GM19240 (cell line): ENCODE measurements at regions not wholly inside any gene's neighbourhood (a gene's known extent, or its start where the extent isn't known, plus 50 kb on each side); places are given as distances from the start of the nearest gene placed in this dataset.
"Not testable (repeated sequence)": the region's sequence is repeated elsewhere in the genome, so short reads cannot be mapped to it uniquely, and the experiment has no call there.

Experiments used
- DNase-seq: peaks from one replicate; pipeline ENCODE4 v3.0.0; 2011; ENCODE audit warnings: low spot score; ENCODE audit not compliant: insufficient read length

DNA sequence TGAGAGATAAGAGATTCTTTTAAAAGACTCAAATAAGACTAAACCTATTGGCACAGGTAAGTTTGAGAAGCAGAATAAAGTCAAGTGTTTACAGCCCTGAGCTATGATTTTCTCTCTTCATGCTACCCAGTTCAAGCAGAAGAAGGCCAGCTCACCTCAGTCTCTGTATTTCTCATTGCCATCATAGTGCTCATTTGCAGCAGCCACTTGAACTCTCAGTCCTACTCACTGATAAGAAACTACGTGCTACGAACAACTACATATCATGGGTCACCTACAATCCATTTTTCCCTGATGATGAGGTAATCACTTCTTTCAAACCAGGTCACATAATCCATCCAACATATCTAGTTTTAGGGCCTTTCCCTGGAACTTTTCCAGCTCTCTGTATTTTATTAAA lies 617.5 kb downstream of the JRKL start:
- DNase-seq = no peak

DNA sequence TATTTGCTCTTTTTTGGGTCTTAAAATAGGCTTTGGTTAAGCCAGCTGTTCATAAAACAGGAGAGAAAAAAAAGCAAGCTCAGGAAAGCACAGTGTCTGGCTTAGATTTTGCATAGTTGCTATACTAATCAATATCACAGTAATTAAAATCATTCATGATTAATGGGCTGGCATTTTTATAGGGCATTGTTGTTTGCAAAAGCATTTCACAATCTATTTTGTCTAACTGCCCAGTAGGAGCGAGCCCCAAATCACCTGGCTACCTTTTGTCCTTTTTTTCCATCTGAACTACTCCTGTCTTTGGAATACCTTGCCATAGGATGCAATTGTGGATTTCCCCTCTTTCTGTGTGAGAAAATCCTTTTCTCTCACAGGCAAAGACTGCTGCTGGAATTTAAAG lies 619.8 kb downstream of the JRKL start:
- no peak for DNase-seq

DNA sequence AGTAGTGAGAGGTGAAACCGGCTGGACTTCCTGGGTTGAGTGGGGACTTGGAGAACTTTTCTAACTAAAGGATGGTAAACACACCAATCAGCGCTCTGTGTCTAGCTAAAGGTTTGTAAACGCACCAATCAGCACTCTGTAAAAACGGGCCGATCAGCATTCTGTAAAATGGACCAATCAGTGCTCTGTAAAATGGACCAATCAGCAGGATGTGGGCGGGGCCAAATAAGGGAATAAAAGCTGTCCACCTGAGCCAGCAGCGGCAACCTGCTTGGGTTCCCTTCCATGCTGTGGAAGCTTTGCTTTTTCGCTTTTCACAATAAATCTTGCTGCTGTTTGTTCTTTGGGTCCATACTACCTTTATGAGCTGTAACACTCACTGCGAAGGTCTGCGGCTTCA lies 621.2 kb downstream of the JRKL start:
- not testable (repeated sequence) for DNase-seq

DNA sequence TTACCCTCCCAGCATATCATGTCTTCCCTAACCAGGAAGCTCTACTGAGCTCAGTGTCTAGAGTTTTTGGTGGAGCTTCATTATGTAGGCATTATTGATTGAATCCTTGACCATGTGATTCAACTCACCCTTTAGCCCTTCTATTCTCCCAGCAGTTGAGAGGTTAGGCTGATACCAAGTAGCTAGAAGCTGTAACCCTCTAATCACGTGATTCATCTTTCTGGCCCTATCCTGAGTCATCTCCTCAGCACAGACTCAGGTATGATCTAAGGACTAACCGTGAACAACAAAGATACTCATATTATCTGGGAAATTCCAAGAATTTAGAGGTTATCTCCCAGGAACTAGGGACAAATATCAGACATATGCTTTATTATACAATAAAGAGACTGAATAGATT lies 625.5 kb downstream of the JRKL start:
- DNase-seq = no peak

DNA sequence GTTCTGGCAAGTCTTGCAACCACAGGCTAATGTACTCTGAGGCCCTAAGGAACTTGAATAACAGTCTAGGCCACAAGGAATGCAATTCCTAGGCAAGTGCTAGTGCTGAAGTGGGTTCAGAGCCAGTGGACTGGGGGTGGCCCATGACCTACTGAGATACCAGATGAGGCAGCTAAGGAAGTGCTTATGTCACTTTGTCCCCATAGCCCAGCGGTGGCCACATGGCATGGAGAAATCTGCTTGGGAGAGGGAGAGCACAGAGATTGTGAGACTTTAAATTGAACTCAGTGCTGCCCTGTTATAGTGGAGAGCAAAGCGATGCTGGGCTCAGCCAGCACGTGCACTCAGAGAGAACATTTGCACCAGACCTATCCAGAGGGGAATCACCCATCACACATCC lies 629.5 kb downstream of the JRKL start:
- DNase-seq = no peak

DNA sequence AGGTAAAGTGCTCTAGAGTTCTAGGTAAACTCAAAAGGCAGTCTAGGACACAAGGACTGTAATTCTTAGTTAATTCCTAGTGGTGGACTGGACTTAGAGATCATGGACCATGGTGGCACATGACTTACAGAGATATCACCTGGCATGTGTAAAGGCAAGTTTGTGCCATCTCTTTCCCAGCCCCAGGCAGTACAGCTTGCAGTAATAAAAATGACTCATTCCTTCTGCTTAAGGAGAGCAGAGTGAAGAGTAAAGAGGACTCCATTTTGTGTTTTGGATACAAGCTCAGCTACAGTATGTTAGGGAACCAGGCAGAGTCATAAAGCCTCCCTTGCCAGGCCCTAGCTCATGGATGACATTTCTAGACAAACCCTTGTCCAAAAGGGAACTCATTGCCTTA lies 629.9 kb downstream of the JRKL start:
- no peak for DNase-seq

DNA sequence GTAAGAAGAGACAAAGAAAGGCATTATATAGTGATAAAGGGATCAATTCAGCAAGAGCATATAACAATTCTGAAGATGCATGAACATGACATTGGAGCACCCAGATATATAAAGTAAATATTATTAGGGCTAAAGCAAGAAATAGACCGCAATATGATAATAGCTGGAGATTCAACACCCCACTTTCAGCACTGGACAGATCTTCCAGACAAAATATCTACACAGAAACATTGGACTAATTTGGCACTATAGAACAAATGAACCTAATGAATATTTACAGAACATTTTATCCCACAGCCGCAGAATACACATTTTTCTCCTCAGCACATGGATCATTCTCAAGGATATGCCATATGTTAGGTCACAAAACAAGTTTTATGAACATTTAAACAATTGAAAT lies 633.1 kb downstream of the JRKL start:
- no peak for DNase-seq

DNA sequence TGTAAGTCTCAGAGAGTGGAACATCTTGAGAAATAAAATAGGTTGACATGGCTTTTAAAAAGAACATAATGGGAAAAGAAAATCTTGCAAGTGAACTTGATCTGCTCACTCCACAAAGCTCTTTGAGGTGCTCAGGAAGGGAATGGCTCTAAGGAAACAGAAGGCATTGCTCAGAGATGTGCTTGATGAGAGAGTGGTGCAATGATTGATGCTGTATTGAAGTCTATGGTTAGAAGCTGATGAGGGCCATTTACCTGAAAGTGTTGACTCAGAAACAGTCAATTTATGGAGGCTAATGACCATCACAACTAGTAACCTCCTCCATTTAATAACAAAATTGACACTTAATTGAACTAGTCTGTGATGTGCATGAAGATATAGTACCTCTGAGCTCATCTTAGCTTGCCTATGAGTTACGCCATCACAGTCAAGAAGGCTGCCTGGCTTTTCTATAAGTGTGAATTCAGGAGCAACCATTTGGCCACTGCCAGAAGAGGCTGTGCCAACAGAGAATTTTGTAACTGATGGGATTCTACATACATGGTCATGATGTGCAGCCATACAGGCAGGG lies 639.1 kb downstream of the JRKL start:
- DNase-seq = no peak

DNA sequence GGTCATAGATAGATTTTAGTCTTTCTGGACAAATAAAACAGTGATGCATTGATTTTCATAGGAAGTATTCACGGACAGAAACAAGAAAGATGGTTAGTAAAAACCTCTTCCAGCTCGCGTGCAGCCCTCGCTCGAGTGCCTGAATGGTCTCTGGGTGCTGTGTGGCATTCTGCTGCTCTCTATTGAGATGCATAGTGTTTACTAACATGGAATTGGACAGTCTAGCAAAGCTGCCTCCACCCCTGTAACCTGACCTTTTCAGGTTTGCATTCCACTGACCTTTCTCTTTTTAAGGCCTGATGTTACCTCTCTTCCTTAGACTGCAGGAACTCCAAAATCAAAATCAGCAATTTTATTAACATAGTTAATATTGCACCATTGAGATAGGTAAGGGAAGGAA lies 643.4 kb downstream of the JRKL start:
- DNase-seq = no peak

DNA sequence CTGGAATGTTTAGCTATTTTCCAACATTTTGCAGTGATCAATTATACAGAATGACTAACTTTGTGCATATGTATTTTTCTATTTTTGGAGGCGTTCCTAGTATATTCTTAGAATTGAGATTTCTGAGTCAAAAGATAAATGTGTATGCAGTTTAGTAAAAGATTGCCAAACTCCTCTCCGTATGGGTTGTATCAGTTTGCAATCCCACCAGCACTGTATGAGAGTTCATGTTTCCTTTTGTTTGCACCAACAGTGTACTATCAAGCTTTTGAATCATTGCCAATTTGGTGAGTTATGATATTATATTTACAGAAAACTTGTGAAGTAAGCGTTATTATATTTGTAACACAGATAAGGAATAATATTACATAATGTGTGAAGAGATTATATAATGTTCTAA lies 658.7 kb downstream of the JRKL start:
- DNase-seq = no peak

DNA sequence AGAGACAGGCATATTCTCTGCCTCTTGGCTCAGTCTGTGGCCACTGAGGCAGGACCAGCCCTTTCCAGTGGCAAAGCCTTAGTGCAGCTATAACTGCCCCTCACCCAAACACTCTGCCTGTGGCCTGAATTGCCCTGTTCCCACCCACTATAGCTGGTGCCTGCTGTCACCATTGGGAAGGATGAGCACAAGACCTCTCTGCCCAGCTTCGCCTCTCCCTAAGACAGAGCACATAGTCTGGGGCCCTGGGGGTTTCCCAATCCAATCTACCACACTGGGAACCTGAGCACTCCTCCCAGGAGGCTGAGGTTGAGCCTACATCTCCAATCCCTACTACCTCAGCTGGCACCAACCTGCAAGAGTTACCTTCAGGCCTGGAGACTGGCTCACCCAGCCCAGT lies 670.4 kb downstream of the JRKL start:
- no peak for DNase-seq

DNA sequence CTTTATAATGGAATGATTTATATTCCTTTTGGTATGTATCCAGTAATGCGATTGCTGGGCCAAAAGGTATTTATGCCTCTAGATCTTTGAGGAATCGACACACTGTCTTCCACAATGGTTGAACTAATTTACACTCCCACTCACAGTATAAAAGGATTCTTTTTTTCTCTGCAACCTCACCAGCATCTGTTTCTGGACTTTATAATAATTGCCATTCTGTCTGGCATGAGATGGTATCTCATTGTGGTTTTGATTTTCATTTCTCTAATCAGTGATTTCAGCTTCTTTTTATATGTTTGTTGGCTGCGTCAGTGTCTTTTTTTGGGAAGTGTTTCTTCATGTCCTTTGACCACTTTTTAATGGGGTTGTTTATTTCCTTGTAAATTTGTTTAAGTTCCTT lies 679.3 kb downstream of the JRKL start:
- DNase-seq = no peak

DNA sequence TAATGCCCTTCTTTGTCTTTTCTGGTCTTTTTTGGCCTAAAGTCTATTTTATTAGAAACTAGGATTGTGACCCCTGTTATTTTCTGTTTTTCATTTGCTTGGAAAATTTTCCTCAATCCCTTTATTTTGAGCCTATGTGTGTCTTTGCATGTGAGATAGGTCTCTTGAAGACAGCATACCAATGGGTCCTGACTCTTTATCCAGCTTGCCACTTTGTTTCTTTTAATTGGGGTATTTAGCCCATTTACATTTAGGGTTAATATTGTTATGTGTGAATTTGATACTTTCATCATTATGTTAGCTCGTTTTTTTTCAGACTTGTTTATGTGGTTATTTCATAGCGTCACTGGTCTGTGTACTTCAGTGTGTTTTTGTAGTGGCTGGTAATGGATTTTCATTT lies 682.6 kb downstream of the JRKL start:
- DNase-seq = no peak

DNA sequence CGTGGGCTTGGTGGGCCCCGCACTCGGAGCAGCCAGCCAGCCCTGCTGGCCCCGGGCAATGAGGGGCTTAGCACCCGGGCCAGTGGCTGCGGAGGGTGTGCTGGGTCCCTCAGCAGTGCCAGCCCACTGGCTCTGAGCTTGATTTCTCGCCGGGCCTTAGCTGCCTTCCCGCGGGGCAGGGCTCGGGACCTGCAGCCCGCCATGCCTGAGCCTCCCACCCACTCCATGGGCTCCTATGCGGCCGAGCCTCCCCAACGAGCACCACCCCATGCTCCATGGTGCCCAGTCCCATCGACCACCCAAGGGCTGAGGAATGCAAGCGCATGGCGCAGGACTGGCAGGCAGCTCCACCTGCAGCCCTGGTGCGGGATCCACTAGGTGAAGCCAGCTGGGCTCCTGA lies 686.9 kb downstream of the JRKL start:
- DNase-seq = not testable (repeated sequence)

DNA sequence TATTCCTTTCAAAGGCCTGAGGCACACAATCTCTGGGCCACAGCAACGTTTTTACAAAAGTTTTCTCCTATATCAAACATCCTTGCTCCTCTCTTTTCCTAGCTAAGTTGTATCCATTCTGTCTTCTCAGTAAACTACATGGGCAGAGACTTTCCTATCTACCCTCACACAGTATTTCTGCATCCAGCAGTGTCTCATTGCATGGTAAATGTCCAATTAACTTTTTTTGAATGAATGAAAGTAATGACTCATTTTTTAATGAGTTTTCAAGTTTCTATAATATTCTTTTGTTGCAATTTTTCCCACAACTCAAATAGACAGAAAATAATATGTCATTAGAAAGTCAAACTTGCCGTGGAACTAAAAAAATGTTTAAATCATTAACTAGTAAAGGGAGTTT lies 688.6 kb downstream of the JRKL start:
- DNase-seq = no peak

DNA sequence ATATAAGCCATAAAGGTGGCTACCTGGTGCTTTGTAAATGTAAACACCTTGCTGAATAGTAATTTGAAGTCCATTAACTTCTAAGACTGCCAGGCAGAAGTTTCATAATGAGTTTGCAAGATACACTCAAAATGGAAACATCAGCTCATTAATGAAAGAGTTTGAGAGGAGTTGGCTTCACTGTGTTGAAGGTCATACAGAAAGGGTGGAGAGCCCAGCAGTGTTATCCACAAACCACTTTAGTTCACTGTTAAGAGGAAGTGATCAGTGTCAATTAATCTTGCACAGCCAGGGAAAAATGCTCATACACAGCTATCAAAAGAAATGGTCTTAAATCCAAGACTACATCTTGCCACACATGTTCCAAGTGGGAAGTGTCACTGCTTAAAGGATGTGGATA lies 689.4 kb downstream of the JRKL start:
- no peak for DNase-seq

DNA sequence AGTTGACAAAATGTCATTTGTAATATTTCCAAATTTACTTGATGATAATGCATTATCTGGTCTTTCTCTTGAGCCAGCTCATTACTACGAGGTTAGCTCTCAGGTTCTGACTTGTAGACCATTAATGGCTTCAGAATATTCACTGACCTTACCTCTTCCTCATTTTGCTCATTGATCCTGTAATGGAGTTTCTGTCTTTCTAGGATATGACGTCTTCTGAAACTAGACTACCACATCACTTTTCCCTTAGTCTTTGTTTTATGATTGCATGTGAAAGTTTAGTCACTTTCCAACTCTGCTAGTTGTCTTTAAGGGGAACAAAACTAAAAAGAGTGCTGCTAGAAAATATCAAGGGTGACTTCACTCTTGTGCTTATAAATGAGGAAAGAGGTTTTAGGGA lies 697.6 kb downstream of the JRKL start:
- DNase-seq = no peak

DNA sequence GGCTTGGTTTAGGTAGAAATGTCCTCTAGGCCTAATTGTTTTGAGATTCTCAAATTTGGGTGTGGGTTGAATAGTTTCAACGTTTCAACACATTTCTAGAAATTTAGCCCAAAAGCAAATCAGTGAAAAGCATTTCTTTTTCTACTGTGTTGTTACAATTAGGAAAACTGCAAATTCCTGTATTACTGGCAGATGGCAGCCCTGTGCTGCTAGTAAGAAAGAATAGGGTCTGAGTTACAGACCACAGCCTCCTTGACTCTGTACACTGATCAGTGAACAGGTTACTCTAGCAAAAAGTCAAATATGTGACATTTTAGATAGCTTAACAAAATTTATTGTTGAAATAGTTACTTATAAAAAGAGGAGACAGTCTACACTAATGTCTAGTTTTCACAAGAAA lies 703.0 kb downstream of the JRKL start:
- DNase-seq = no peak

DNA sequence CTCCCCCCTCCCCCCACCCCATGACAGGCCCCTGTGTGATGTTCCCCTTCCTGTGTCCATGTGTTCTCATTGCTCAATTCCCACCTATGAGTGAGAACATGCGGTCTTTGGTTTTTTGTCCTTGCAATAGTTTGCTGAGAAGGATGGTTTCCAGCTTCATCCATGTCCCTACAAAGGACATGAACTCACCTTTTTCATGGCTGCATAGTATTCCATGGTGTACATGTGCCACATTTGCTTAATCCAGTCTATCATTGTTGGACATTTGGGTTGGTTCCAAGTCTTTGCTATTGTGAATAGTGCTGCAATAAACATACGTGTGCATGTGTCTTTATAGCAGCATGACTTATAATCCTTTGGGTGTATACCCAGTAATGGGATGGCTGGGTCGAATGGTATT lies 712.4 kb downstream of the JRKL start:
- DNase-seq = not testable (repeated sequence)

DNA sequence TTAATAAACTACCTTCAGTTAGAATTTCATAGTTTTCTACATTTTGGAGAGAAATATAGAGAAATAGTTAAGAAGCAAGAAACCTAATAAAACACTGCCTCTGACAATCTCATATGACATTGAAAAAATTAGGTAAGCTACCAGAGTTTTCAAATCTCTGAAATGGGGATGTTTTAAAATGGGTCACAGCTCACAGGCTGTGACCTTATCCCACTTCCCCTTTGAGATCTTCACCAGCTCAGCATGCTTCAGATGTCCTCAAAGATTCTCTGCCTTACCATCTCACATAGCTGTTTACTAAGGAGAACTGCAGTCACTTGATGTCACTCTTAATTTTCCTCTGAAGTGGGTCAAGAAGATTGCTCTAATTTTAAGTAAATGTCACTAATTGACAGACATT lies 717.8 kb downstream of the JRKL start:
- no peak for DNase-seq

DNA sequence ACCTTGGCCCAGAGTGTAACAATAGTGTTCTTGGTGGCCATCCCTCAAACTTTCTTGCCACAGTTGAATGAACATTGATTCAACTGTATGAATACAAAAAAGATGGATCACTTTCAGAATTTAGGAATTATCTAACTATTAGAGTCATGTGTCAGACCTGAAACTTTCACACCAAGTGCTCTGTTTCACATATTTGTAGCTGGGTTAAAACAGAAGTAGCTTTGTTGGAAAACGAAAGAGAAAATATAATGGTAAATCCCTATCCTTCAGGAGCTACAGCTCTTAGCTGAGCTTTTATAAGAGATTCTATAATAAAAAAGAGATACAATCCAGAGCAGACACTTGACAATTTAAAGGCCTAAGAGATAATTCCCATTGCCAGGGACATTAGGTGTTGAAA lies 719.3 kb downstream of the JRKL start:
- no peak for DNase-seq

DNA sequence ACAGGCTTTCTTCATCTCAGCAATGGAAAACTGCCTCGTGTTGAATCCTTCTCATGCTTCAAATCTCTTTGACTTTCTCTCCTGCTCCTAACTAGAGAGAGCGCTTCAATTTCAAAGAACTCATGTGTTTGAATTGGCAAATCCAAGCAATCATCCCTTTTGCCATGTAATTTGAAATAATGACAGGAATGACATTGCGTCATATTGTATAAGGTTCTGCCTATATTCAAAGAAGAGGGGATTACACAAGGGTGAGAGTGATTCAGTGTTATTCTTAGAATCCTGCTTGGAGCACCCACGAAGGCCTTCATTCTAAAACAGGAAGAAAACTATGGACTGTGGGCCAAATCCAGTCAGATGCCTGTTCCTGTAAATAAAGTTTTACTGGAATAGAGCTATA lies 720.6 kb downstream of the JRKL start:
- DNase-seq = no peak

DNA sequence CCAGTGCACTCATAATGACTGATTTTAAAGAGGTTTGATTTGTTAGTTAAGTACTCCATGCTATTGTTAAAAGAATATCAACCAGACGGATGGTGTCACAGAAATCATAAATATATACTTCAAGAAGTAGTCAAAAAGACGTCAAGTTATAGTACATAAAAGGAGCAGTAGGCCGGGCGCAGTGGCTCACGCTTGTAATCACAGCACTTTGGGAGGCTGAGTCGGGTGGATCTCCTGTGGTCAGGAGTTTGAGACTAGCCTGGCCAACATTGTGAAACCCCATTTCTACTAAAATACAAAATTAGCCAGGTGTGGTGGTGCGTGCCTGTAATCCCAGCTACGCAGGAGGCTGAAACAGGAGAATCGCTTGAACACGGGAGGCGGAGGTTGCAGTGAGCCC lies 721.7 kb downstream of the JRKL start:
- no peak for DNase-seq

DNA sequence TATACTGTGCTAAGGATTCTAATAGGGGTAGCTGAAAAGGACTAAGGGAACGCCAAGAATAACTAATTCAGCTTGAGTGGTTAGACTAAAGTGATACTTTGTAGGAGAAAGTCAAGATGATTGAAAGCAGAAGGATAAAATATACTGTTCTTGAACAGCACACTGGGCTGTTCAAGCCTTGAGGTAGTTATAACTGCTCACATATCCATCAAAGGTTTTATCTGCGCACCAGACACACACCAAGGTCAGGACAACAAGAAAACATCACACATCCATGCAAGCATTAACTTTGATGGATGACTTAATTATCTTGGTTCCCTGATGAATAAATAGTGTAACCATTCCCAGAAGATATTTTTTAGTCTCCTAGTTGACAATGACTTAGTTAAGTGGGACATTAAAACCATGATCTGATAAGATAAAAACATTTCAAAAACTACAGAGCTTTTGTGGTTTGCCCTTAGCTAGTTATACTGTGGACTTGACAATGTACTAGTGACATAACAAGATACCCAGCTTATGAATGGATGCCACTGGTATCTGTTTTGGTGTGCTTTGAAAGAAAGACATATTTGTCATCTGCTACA lies 728.9 kb downstream of the JRKL start:
- DNase-seq = no peak
